ACC112 (cell line): ENCODE measurements at regions not wholly inside any gene's neighbourhood (a gene's known extent, or its start where the extent isn't known, plus 50 kb on each side); places are given as distances from the start of the nearest gene placed in this dataset.

ENCODE experiments used
- H2AFZ ChIP-seq: fragments of 200-600 bp; sonication (generic); one replicate; pipeline ENCODE4 v1.6.0; 2017; ENCODE audit warnings: antibody characterized with exemption, low read length; ENCODE audit not compliant: unreplicated experiment
- H3K27ac ChIP-seq: fragments of 200-600 bp; sonication (generic); 2 replicates; pipeline ENCODE4 v1.5.1; 2014; ENCODE audit warnings: low read depth, mild to moderate bottlenecking, antibody characterized with exemption, low read length, moderate library complexity
- H3K27me3 ChIP-seq: fragments of 200-600 bp; sonication (generic); 2 replicates; pipeline ENCODE4 v1.6.1; 2014; ENCODE audit warnings: mild to moderate bottlenecking, antibody characterized with exemption, low read length, moderate library complexity, mixed read lengths; ENCODE audit not compliant: insufficient read depth
- H3K36me3 ChIP-seq: fragments of 200-600 bp; sonication (generic); 2 replicates; pipeline ENCODE4 v1.6.1; 2016; ENCODE audit warnings: mild to moderate bottlenecking, antibody characterized with exemption, low read length, moderate library complexity, mixed read lengths; ENCODE audit not compliant: insufficient read depth
- H3K4me1 ChIP-seq: fragments of 200-600 bp; sonication (generic); one replicate; pipeline ENCODE4 v1.6.1; 2016; ENCODE audit warnings: low read length, mixed read lengths; ENCODE audit not compliant: insufficient read depth, unreplicated experiment, control insufficient read depth
- H3K4me3 ChIP-seq: fragments of 200-600 bp; sonication (generic); 2 replicates; pipeline ENCODE4 v1.5.1; 2014; ENCODE audit warnings: mild to moderate bottlenecking, low read depth, low read length
- H3K79me2 ChIP-seq: fragments of 200-600 bp; sonication (generic); one replicate; pipeline ENCODE4 v1.6.0; 2016; ENCODE audit warnings: low read length; ENCODE audit not compliant: control insufficient read depth, unreplicated experiment, insufficient read depth

- no peak overlapping the region for H3K27ac ChIP-seq
- no peaks in the 10 kb centered on the region for H3K36me3 ChIP-seq
- H3K27me3 ChIP-seq: peaks cover 30% of the 10 kb centered on the region
- no peak overlapping the region for H2AFZ ChIP-seq
- no peaks in the 10 kb centered on the region for H3K79me2 ChIP-seq
- no peaks in the 10 kb centered on the region for H3K4me1 ChIP-seq
- H3K4me3 ChIP-seq: no peak overlapping the region
These were observed 152.6 kb upstream of the KL start for GRCh38 chr13:32863596-32863995.

DNA sequence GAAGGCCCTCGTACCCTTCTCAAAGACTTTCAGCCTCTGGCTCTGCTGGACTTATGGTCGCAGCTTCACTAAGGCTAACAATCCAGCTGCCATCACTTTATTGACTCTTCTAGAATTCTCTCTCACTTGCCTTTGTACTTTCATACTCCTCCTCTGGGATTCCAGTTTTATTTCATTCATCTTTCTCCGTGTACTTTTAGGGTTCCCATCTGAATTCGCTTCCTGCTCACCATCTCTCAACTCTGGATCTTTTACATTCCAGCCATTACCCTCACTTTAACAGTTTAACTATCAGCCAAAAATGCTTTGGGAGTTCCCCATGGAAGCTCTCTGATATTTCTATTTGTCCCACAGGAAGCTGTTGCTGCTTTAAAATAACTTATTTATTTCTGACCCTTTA is 149.3 kb upstream of the KL start:
- H3K27me3 ChIP-seq: peaks cover 25% of the 10 kb centered on the region; the same call in 1 of the 2 replicates
- no peaks in the 10 kb centered on the region for H3K4me1 ChIP-seq
- no peak overlapping the region for H3K4me3 ChIP-seq
- no peaks in the 10 kb centered on the region for H3K79me2 ChIP-seq
- H2AFZ ChIP-seq: no peak overlapping the region
- no peak overlapping the region for H3K27ac ChIP-seq
- H3K36me3 ChIP-seq: no peaks in the 10 kb centered on the region

- Histone ChIP-seq H2AFZ (no peak overlapping the region), H3K79me2 (no peaks in the 10 kb centered on the region), H3K36me3 (no peaks in the 10 kb centered on the region), H3K4me1 (peaks cover 10% of the 10 kb centered on the region), H3K27me3 (no peaks in the 10 kb centered on the region), H3K4me3 (no peak overlapping the region), H3K27ac (no peak overlapping the region)
These were observed 138.7 kb upstream of the KL start for GRCh38 chr13:32877491-32877890.

DNA sequence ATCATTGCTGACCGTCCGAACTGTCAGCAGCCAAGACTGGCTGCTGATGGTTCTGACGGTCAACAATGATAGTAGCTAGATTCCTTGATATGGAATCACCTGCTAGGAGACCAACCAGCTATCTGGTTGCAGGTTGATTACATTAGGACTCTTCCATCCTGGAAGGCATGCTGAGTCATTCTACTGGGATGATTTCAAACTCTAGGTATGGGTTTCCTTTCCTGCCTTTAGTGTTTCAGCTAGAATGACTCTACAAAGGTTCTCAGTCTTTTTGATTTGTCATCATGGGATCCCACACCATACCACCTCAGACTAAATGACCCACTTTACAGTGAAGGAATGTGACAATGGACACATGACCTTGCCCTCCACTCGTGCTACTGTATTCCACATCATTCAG is 138.1 kb upstream of the KL start:
- Histone ChIP-seq H3K36me3 (no peaks in the 10 kb centered on the region), H3K4me3 (no peak overlapping the region), H3K27ac (no peak overlapping the region), H2AFZ (no peak overlapping the region), H3K27me3 (no peaks in the 10 kb centered on the region), H3K4me1 (peaks cover 10% of the 10 kb centered on the region), H3K79me2 (no peaks in the 10 kb centered on the region)

DNA sequence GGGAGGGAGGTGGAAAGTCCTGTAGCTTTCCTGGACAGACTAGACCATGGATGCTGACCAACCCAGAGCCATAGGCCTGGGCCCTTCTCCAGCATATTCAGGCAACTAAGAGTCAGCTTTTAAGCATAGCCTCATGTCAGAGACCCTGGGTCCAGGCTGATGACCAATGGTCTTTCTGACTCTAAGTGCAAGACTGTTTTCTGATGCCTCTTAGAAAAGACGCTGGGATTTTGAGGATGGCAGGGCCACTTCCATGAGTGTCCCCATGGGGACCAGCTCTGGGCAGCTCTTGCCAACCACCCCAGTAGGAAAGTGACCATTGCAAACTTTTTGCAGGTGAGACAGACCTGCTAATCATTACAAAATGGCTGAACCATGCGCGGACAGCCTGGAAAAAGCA is 135.6 kb upstream of the KL start:
- H3K27ac ChIP-seq: no peak overlapping the region
- peaks cover 10% of the 10 kb centered on the region for H3K4me1 ChIP-seq
- no peak overlapping the region for H3K4me3 ChIP-seq
- H2AFZ ChIP-seq: no peak overlapping the region
- no peaks in the 10 kb centered on the region for H3K79me2 ChIP-seq
- no peaks in the 10 kb centered on the region for H3K36me3 ChIP-seq
- H3K27me3 ChIP-seq: no peaks in the 10 kb centered on the region

DNA sequence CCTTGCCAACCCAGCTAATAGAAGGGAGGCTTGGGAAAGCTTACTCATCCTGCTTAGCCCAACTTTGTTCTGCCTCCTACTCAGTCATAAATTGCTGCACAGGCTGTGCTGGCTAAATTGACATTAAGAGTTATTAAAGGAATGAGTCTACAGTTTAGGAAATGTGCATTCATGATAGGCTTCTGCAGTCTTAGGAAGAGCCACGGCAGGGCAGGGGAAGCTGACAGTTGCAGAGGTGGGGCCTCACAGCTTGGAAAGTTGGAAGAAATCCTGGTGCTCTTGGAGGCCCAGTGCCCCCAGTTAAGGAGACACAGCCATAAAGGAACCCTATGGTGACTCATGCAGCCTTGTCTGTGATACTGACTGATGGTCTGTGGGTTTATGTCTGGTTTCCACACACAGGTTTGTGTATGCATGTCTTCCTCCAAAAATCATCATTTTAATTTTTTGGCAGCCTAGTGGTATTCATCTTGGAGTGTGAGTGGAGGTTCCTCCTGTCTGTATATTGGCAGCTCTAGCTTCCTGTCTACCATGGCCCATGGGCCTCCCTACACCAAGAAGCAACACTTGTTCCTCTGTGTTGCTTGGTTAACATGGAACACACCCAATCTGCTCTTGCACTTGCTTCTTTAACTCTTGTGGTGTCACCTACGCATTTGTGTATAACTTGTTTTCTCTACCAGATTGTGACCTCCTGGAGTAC is 135.0 kb upstream of the KL start:
- no peak overlapping the region for H3K27ac ChIP-seq

DNA sequence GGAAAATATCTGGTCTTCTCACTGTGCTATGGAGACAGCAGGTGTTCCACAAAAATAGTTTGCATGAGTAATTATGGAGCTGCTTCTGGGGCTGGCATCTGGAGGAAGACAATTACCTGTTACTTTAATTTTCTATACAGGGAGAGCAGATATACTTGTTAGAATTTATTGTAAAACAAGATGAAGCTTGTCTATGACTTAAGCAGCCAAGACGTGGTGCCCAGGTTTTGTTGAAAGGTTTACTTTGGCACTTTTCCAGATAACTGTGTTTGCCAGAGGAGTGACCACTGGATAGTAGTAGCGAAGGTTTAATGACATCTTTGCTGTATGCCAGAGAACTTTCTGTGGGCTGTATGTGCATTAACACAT is 134.5 kb upstream of the KL start:
- H3K36me3 ChIP-seq: no peaks in the 10 kb centered on the region
- no peak overlapping the region for H3K27ac ChIP-seq
- peaks cover 10% of the 10 kb centered on the region for H3K4me1 ChIP-seq
- no peaks in the 10 kb centered on the region for H3K27me3 ChIP-seq
- no peak overlapping the region for H3K4me3 ChIP-seq
- H2AFZ ChIP-seq: no peak overlapping the region
- H3K79me2 ChIP-seq: no peaks in the 10 kb centered on the region

More for the DNA sequence above, 135.0 kb upstream of the KL start:
- Histone ChIP-seq H3K79me2 (no peaks in the 10 kb centered on the region), H3K4me3 (no peak overlapping the region), H3K27me3 (no peaks in the 10 kb centered on the region), H3K4me1 (peaks cover 10% of the 10 kb centered on the region), H2AFZ (no peak overlapping the region), H3K36me3 (no peaks in the 10 kb centered on the region)

- no peaks in the 10 kb centered on the region for H3K79me2 ChIP-seq
- no peaks in the 10 kb centered on the region for H3K36me3 ChIP-seq
- H3K27me3 ChIP-seq: no peaks in the 10 kb centered on the region
These were observed 133.5 kb upstream of the KL start for GRCh38 chr13:32882691-32883090.

DNA sequence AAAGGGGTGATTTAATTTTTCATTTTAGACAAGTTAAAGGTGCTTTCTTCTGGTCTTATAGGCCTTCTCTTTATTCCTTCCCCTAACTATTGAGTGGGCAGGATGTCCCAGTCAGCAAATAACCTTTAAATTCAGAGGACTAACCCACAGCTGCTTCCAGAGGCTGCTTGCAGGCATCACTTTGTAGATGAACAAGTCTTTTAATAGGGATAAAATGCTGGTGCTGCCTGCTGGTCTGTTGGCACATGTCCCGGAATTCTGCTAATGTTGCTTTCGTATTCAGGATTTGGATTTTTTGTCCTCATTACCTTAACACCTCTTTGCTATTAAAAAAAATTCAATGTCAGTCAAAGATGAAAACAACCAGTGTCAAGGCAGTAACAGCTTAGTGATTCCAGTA is 132.7 kb upstream of the KL start:
- H3K27me3 ChIP-seq: no peaks in the 10 kb centered on the region
- no peaks in the 10 kb centered on the region for H3K79me2 ChIP-seq
- H3K4me3 ChIP-seq: no peak overlapping the region
- H3K36me3 ChIP-seq: no peaks in the 10 kb centered on the region
- H3K27ac ChIP-seq: no peak overlapping the region
- H3K4me1 ChIP-seq: peaks cover 10% of the 10 kb centered on the region
- no peak overlapping the region for H2AFZ ChIP-seq

More at GRCh38 chr13:32882691-32883090, 133.5 kb upstream of the KL start:
- no peak overlapping the region for H3K27ac ChIP-seq
- no peak overlapping the region for H3K4me3 ChIP-seq
- no peak overlapping the region for H2AFZ ChIP-seq
- peaks cover 10% of the 10 kb centered on the region for H3K4me1 ChIP-seq

- H2AFZ ChIP-seq: no peak overlapping the region
- no peaks in the 10 kb centered on the region for H3K36me3 ChIP-seq
- no peak overlapping the region for H3K27ac ChIP-seq
- H3K4me3 ChIP-seq: no peak overlapping the region
- no peaks in the 10 kb centered on the region for H3K4me1 ChIP-seq
- no peaks in the 10 kb centered on the region for H3K79me2 ChIP-seq
- no peaks in the 10 kb centered on the region for H3K27me3 ChIP-seq
These were observed 128.6 kb upstream of the KL start for GRCh38 chr13:32887617-32888016.

DNA sequence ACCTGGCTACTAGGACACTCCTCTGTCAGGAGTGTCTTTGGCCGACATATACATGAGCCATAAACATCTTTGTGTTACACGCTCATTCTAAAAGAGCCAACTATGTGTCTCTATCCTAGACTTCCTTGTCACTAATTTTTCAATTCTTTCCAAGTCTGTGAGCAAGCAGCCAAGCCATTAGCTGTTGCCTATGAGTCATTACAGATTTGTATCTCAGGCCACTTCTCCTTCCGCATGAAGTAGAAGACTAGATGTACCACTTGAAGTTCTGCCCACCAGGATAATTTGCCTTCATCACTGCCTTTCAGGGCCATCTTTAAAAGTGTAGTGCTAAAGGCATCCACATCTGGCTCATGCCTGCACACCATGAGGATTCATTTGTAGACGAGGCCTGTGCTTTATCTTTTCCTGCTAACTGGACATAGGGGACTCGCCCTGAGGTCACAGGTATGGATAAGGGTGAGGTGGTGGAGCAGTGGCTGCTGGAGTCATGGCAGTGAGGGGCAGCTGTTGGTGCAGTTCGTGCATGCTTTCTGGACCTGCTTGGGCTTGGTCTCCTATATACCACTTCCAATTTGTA is 126.1 kb upstream of the KL start:
- Histone ChIP-seq H3K36me3 (no peaks in the 10 kb centered on the region), H3K4me1 (peaks cover 5% of the 10 kb centered on the region), H3K79me2 (no peaks in the 10 kb centered on the region), H2AFZ (no peak overlapping the region), H3K27ac (no peak overlapping the region), H3K4me3 (no peak overlapping the region), H3K27me3 (no peaks in the 10 kb centered on the region)
